OCI-LY7 (cell line): ENCODE measurements at regions not wholly inside any gene's neighbourhood (a gene's known extent, or its start where the extent isn't known, plus 50 kb on each side); places are given as distances from the start of the nearest gene placed in this dataset.

Experiments
- EZH2phosphoT487 ChIP-seq: fragments of 200-600 bp; sonication (generic); IDR thresholded peaks from 2 replicates; pipeline ENCODE4 v1.6.1; 2018; ENCODE audit warnings: low read depth, borderline replicate concordance, mild to moderate bottlenecking, mixed run types, antibody characterized with exemption, low read length, moderate library complexity, mixed read lengths
- TF ChIP-seq, protein P1 (sequence below): fragments of 200-600 bp; sonication (generic); conservative IDR thresholded peaks from 2 replicates; pipeline ENCODE4 v1.5.1; 2014; ENCODE audit warnings: mild to moderate bottlenecking, antibody characterized with exemption, low read length, moderate library complexity, mixed read lengths

DNA sequence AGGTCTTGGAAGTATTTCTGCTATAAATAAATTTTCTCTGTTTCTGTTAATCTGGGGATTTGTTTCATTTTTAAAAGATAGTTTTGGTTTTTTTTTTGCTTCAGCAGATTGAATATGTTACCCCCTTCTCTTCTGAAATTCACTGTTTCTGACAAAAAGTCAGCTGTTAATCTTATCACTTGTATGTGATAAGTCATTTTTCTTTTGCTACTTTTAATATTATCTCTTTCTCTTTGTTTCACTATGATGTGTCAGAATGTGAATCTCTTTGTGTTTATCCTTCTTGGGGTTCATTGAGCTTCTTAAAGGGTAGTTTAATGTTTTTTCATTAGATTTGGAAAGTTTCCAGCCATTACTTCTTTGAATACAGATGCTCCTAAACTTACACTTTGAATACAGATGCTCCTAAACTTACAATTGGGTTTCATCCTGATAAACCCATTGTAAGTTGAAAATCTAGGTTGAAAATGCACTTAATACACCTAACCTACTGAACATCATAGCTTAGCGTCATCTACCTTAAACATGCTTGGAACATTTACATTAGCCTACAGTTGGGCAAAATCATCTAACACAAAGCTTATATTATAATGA is 154.2 kb upstream of the COL21A1 start:
- TF ChIP-seq, protein P1, sequence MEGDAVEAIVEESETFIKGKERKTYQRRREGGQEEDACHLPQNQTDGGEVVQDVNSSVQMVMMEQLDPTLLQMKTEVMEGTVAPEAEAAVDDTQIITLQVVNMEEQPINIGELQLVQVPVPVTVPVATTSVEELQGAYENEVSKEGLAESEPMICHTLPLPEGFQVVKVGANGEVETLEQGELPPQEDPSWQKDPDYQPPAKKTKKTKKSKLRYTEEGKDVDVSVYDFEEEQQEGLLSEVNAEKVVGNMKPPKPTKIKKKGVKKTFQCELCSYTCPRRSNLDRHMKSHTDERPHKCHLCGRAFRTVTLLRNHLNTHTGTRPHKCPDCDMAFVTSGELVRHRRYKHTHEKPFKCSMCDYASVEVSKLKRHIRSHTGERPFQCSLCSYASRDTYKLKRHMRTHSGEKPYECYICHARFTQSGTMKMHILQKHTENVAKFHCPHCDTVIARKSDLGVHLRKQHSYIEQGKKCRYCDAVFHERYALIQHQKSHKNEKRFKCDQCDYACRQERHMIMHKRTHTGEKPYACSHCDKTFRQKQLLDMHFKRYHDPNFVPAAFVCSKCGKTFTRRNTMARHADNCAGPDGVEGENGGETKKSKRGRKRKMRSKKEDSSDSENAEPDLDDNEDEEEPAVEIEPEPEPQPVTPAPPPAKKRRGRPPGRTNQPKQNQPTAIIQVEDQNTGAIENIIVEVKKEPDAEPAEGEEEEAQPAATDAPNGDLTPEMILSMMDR = no peak
- no peak for TF ChIP-seq EZH2phosphoT487
